HEK293 (cell line): ENCODE measurements at regions not wholly inside any gene's neighbourhood (a gene's known extent, or its start where the extent isn't known, plus 50 kb on each side); places are given as distances from the start of the nearest gene placed in this dataset.
A peak's percentile ranks its signal among the peaks of the same experiment; 100 is the strongest.
"Not testable (repeated sequence)": the region's sequence is repeated elsewhere in the genome, so short reads cannot be mapped to it uniquely, and the experiment has no call there.

ENCODE experiments used
- CTCF ChIA-PET: fragments of 350-600 bp; formaldehyde crosslinking; extraction: SDS; loops from one replicate; lab custom pipeline; 2021; ENCODE audit warnings: antibody characterized with exemption; lab: Yijun Ruan, JAX
- POLR2A ChIA-PET: fragments of 300-600 bp; formaldehyde crosslinking; extraction: SDS; loops from one replicate; lab custom pipeline; 2020; ENCODE audit warnings: antibody characterized with exemption, inconsistent platforms; lab: Yijun Ruan, JAX
- H3K27ac ChIP-seq: fragments of 200-500 bp; sonication (Bioruptor generic); 2 replicates; pipeline ENCODE4 v1.5.1; 2014; ENCODE audit warnings: low read depth, low read length, control low read depth, inconsistent platforms; ENCODE audit errors: extremely low read depth
- H3K36me3 ChIP-seq, 2 experiments: fragments of 200-500 bp in 1 of 2; sonication (Bioruptor generic) in 1 of 2; 1 replicate in 1 of 2; 2 replicates in 1 of 2; pipeline ENCODE4 v1.5.1; 2014 to 2017; ENCODE audit warnings: inconsistent platforms in 2 of 2, low read length in 2 of 2; ENCODE audit not compliant: control insufficient read depth in 2 of 2, insufficient read depth in 1 of 2
- H3K4me1 ChIP-seq: fragments of 200-500 bp; sonication (Bioruptor generic); 2 replicates; pipeline ENCODE4 v1.5.1; 2014; ENCODE audit warnings: mild to moderate bottlenecking, low read length, inconsistent platforms; ENCODE audit not compliant: control insufficient read depth, insufficient read depth
- H3K4me3 ChIP-seq: 2 replicates; pipeline ENCODE4 v1.5.1; 2011; ENCODE audit warnings: low read depth, mild to moderate bottlenecking, control low read depth, low read length, moderate library complexity
- H3K9me3 ChIP-seq: fragments of 200-500 bp; sonication (Bioruptor generic); 2 replicates; pipeline ENCODE4 v1.5.1; 2014; ENCODE audit warnings: low read depth, low read length, inconsistent platforms; ENCODE audit not compliant: control insufficient read depth, insufficient read depth
- ZNF146 ChIP-seq: fragments of 450-650 bp; formaldehyde crosslinking; IDR thresholded peaks from 2 replicates; pipeline ENCODE4 v1.5.1; 2016; ENCODE audit warnings: missing biosample characterization, missing genetic modification characterization
- TF ChIP-seq, protein P1 (sequence below): fragments of 450-650 bp; formaldehyde crosslinking; IDR thresholded peaks from 2 replicates; pipeline ENCODE4 v1.5.1; 2016; ENCODE audit warnings: missing biosample characterization, missing genetic modification characterization

DNA sequence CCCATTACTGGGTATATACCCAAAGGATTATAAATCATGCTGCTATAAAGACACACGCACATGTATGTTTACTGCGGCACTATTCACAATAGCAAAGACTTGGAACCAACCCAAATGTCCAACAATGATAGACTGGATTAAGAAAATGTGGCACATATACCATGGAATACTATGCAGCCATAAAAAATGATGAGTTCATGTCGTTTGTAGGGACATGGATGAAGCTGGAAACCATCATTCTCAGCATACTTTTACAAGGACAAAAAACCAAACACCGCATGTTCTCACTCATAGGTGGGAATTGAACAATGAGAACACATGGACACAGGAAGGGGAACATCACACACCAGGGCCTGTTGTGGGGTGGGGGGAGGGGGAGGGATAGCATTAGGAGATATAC is 50.6 kb upstream of the SPTBN2 start:
- POLR2A ChIA-PET, H3K27ac ChIP-seq, H3K4me1 ChIP-seq, H3K4me3 ChIP-seq, H3K9me3 ChIP-seq, H3K36me3 ChIP-seq: not testable (repeated sequence)
- CTCF ChIA-PET, result interaction anchor here (0.6 kb wide), 1 partner anchor 187 kb away, joined by 3 read pairs; no protein-coding TSS in a partner anchor
- peak; percentile 86 for TF ChIP-seq ZNF146 (tag by site-specific recombination)
- TF ChIP-seq, protein P1, sequence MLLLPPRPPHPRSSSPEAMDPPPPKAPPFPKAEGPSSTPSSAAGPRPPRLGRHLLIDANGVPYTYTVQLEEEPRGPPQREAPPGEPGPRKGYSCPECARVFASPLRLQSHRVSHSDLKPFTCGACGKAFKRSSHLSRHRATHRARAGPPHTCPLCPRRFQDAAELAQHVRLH (tag by site-specific recombination), result 0 out of 2 replicates have a peak, but pooled peaks have one; percentile 12
